HG02943 (cell line): ENCODE measurements at regions not wholly inside any gene's neighbourhood (a gene's known extent, or its start where the extent isn't known, plus 50 kb on each side); places are given as distances from the start of the nearest gene placed in this dataset.
"Not testable (repeated sequence)": the region's sequence is repeated elsewhere in the genome, so short reads cannot be mapped to it uniquely, and the experiment has no call there.

Experiments
- ATAC-seq: cut with Tn5 transposase; IDR thresholded peaks from one replicate; pipeline ENCODE4 v1.9.1; 2021; ENCODE audit warnings: mild to moderate bottlenecking, low read depth, moderate library complexity; ENCODE audit not compliant: unreplicated experiment

- ATAC-seq, result no peak
Observed at GRCh38 chr12:58750484-58750883, 169.8 kb downstream of the LRIG3 start.

DNA sequence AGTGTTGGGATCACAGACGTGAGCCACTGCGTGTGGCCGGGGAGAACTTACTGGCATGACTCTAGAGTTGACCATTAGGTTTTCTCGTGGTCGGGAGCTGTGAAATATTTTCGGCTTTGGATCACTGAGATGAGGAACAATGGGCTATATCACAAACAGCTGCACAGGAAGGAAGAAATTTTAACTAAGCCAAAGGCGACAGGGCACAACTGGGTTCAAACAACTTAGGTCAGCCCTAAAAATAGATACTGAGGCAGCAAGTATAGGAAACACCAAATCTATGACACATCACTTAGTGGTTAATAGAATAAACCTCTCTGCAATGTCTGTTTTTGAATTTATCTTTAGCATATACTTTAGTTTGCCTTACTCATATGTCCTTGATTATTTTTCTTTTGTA, 162.9 kb downstream of the LRIG3 start:
- no peak for ATAC-seq

- not testable (repeated sequence) for ATAC-seq
Observed at GRCh38 chr12:58759745-58760144, 160.6 kb downstream of the LRIG3 start.

DNA sequence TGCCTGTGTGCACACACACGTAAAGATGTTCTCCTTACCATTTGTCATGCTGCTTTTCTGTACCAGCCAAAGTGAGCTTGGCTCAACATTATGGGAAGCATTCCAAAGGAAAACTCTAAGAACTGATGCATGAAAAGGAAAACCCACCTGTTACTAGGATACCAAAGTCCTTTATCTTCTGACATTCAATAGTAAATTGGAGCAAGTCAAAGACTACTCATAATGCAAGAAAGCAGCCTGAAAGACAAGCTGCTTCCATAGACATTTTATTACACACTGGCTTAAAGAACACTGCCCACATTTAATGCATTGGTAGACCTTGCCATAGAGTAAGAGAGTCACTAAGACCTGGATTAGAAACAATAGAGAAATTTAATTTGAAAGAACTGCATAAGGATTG, 159.0 kb downstream of the LRIG3 start:
- no peak for ATAC-seq

GRCh38 chr12:58764100-58764953, 156.0 kb downstream of the LRIG3 start:
- no peak for ATAC-seq

GRCh38 chr12:58765076-58765475, 155.2 kb downstream of the LRIG3 start:
- no peak for ATAC-seq

DNA sequence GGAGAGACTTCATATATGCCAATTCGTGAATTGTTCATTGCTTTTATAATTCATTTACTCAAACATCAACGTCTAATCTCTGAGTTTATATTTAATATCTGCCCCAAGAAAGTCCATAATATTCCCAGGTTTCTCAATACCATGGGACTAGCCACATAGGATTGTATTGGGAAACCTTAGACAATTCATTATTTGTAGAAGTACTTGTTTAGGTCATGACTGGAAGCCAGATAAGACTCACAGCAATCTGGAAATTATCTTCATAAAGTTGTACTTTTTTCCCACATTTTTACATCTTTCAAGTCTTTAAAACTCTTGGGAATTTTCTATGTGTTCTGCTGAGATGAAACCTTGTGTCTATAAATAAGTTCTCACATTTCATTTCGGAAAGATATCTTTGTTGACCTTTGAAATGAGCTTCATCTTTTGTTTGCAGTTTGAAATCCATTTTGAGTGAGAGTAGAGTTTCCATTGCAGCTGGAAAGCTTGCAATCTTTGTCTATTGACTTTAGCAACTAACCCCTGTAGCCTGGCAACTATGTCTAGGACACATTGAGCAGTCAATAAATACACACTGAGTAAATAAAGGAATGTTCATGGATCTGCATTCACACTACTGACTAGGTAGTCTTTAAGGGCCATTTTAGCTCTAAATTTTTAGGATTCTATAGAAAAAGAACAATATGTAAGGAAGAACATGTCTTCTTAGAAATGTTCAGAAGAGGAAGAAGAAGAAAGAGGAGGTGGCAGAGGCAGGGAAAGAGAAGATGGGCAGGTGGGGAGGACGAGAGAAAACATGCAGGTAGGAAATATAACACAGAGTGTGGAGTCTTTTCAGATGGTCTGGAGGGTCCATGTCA, 154.4 kb downstream of the LRIG3 start:
- no peak for ATAC-seq

DNA sequence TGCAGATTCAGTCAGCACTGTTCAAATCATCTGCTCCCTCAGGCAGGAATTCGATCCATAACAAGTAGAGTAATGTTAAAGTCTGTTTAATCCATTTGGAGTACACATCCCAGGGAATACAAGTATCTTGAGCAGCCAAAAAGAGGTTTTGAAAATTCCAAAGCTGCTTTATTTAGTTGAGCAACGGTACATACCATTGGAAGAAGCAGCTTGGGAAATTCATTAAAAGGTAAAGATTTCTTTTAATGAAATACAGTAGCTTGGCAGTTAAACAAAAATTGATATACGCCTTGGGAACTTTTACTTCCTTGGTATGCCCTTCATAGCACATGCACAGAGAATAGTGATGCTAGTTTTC, 153.8 kb downstream of the LRIG3 start:
- ATAC-seq, result no peak

- ATAC-seq, result no peak
Observed at GRCh38 chr12:58767496-58767895, 152.8 kb downstream of the LRIG3 start.

- no peak for ATAC-seq
Observed at GRCh38 chr12:58773986-58774385, 146.3 kb downstream of the LRIG3 start.

GRCh38 chr12:58774731-58775130, 145.6 kb downstream of the LRIG3 start:
- ATAC-seq, result no peak

DNA sequence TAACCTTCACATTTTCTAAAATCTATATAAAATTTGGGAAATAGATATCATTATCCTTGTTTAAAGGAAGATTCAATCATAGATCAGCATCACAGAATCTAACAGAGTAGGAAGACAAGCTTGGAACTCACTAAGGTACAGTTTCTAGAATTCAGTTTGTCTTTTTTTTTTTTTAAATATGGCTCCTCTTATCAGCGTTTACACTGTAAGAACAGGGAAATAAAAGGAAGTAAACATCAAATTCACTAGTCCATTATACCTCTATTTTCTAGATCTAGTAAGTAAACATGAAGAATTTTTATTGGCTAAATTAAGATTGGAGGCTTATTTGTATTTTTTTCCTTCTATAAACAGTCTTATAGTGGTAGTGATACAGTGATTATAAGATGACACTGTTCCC, 144.9 kb downstream of the LRIG3 start:
- ATAC-seq, result no peak

DNA sequence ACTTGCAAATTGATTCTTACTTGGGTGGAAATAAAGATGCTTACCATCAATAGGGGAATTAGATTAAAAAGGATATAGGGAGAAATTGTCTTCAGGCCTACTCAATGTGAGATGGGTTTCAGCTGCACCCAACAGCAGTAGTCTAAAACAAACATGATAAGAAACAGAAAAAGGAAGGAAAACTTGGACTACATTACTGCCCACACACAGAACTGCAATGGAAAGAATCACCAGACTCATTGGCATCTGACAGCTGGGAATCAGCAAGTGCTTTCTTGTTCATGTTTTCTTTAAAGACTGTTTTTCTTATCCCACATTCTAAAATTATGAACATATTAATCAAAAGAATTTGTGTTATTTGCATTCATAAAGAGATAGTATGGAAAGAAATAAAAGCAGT, 144.2 kb downstream of the LRIG3 start:
- no peak for ATAC-seq

DNA sequence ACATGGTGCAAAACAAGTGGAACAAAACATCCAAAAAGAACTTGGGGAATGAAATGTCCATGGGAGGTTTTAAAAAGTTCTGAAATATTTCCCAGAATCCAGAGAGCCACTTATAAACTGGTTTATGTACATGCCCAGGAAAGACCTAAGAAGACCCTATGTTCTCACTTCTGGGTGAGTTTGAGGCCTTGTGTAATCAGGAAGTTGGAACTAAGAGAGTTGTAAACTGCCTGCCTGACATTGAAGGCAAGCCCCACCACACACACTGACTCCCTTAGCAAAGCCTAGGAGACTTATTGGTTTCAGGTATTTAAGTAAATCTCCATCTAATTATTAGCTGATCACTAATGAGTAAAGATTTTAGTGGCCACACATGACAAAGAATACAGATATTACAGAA, 142.5 kb downstream of the LRIG3 start:
- ATAC-seq, result no peak

DNA sequence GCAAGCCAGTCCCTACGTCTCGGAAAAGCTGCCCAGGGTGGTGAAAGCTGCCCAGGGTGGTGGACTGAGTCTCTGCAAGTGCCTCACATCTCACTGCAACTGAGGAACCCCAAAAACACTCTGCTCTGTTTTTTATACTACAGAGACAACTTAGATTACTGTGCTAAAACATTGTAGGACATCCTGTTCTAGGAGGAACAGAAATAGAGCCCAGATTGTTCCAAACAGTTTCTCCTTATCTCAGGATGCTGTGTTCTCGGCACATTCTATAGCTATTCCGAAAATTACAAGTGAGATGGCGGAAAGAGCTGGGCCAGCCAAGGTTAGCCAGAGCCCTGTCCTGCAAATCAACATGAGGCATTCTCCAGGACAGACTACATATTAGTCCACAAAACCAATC, 138.7 kb downstream of the LRIG3 start:
- ATAC-seq, result no peak

DNA sequence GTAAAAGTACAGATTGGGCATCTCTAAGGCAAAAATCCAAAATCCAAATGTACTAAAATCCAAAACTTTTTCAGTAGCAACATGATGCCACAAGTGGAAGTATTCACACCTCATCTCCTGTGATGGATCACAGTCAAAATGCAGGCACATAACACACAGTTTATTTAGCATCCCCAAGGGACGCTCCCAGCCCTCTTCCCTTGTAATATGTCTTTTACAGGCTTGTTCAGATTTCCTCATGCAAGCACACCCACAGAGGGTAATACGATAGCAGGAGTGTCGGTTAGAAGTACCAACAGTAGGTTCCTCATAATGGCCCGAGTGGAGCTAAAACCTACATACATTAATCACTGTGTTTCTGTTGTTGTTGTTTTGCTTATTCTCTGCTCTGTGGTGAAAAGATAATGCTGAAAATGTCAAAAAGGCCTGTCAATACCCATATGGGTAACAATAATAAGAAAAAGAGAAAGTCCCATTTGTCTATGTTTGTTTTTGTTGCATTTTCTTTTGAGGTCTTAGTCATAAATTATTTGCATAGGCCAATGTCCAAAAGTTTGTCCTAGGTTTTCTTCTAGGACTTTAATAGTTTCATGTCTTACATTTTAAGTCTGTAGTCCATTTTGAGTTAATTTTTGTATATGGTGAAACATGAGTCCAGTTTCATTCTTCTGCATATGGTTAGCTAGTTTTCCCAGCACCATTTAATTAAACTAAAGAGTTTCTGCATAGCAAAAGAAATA, 133.1 kb downstream of the LRIG3 start:
- ATAC-seq, result no peak

DNA sequence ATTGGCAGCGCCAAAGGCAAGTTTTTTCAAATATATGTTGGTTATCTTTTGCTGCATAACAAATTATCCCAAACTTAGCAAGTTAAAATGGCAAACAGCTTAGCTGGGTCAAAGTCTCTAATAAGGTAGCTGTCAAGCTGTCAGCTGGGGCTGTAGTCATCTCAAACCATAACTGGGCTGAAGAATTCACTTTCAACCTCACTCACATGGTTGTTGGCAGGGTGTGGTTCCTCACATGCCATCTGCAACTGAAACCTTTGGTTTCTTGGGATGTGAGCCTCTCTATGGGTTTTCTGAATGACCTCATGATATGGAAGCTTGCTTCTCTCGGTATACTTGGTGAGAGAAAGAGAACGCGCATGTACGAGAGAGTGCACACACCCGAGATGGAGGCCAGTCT, 125.4 kb downstream of the LRIG3 start:
- no peak for ATAC-seq

DNA sequence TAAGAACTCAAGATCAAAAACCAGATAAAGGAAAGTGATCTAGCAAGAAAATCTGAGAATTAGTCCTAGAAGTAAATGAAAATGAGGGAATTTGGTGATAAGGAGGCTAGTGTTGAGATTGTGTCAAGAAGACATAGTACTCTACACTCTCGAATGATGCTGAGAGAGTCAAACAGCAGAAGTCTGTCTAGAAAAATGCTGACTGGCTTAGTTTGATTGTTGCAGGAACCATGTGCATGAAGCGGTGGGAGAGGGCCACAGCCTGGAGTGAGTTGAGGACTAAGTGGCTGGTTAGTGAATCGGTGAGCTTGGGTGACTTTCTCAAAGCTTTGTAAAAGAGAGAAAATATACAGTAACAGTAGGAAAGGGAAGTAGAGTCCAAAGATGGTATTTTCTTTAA, 124.5 kb downstream of the LRIG3 start:
- ATAC-seq, result no peak

GRCh38 chr12:58801986-58802385, 118.3 kb downstream of the LRIG3 start:
- ATAC-seq, result no peak

- ATAC-seq, result no peak
Observed at GRCh38 chr12:58803908-58804307, 116.4 kb downstream of the LRIG3 start.

GRCh38 chr12:58804749-58805148, 115.6 kb downstream of the LRIG3 start:
- ATAC-seq, result no peak
